ENCODE measurements at regions not wholly inside any gene's neighbourhood (a gene's known extent, or its start where the extent isn't known, plus 50 kb on each side); places are given as distances from the start of the nearest gene placed in this dataset.
"Not testable (repeated sequence)": the region's sequence is repeated elsewhere in the genome, so short reads cannot be mapped to it uniquely, and the experiment has no call there.

- TF ChIP-seq EZH2 (IDR thresholded peaks at IDR 0.05); POLR2AphosphoS5 (IDR thresholded peaks at IDR 0.05; ENCODE audit: borderline replicate concordance, low read depth, low read length): not testable (repeated sequence)
Observed at GRCh38 chr2:4814137-4814536, 878.0 kb upstream of the SOX11 start.
